ENCODE measurements at regions not wholly inside any gene's neighbourhood (a gene's known extent, or its start where the extent isn't known, plus 50 kb on each side); places are given as distances from the start of the nearest gene placed in this dataset.

DNA sequence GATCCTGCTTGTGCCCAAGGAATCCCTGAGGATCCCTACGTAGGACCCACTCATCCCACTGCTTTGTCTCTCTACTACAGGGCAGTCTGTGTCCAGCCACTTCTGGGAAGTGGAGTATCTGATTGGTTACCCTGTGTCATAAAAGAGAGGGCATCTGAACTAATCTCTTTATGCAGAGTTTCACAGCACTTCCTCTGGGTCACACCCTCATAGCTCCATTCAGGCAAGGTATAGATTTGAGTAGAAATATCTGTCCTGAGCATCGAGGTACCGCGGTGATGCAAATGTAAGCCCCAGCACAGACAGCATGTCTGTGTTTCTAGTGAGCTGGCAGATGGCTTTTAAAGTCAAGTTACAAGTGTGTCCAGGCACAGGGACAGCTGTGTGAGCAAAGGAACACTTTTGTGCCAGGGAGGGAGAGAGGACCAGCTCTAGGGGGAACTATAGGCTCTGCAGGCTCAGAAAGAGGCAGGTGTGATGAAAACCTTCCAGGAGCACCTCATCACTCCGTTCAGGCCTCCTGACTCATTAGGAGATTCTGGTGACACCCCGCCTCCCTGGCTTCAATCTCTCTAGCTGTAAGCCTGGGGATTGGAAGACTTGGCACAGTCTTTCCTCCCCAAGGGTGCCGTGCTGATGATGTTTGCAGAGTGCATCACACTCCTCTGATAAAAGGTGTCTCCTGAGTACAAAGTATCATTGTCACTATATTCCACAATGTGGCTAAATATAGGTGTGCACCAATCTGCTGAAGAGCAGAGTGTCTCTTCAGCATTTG lies 84.3 kb upstream of the UBL3 start:
- FAIRE-seq (no peak), DNase-seq (ENCODE audit: insufficient read length, low spot score) (no peak)
- TF ChIP-seq, protein P1, sequence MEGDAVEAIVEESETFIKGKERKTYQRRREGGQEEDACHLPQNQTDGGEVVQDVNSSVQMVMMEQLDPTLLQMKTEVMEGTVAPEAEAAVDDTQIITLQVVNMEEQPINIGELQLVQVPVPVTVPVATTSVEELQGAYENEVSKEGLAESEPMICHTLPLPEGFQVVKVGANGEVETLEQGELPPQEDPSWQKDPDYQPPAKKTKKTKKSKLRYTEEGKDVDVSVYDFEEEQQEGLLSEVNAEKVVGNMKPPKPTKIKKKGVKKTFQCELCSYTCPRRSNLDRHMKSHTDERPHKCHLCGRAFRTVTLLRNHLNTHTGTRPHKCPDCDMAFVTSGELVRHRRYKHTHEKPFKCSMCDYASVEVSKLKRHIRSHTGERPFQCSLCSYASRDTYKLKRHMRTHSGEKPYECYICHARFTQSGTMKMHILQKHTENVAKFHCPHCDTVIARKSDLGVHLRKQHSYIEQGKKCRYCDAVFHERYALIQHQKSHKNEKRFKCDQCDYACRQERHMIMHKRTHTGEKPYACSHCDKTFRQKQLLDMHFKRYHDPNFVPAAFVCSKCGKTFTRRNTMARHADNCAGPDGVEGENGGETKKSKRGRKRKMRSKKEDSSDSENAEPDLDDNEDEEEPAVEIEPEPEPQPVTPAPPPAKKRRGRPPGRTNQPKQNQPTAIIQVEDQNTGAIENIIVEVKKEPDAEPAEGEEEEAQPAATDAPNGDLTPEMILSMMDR (IDR thresholded peaks at IDR 0.05; ENCODE audit: insufficient read depth, missing control alignments), result no peak

- TF ChIP-seq, protein P1 (IDR thresholded peaks at IDR 0.05; ENCODE audit: insufficient read depth, missing control alignments), result no peak
- FAIRE-seq, result no peak
- DNase-seq (ENCODE audit: insufficient read length, low spot score), result no peak
Observed at GRCh38 chr13:29933401-29933800, 83.0 kb upstream of the UBL3 start.

DNA sequence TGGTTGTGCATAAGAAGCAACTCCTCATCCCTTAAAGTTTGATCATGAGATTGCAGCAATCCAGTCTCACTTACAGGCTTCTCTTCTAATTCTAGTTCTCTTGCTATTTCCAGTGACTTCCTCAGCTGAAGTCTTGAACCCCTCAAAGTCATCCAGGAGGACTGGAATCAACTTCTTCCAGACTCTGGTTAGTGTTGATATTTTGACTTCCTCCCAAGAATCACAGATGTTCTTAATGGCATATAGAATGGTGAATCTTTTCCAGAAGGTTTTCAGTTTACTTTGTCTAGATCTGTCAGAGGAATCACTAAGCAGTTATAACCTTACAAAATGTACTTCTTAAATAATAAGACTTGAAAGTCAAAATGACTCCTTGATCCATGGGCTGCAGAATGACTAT lies 81.3 kb upstream of the UBL3 start:
- DNase-seq (ENCODE audit: insufficient read length, low spot score), result no peak
- TF ChIP-seq, protein P1 (IDR thresholded peaks at IDR 0.05; ENCODE audit: insufficient read depth, missing control alignments), result no peak
- FAIRE-seq, result no peak

- DNase-seq (ENCODE audit: insufficient read length, low spot score), result no peak
- FAIRE-seq, result no peak
- TF ChIP-seq, protein P1 (IDR thresholded peaks at IDR 0.05; ENCODE audit: insufficient read depth, missing control alignments), result no peak
Observed at GRCh38 chr13:29929062-29929847, 78.8 kb upstream of the UBL3 start.

- FAIRE-seq (no peak), DNase-seq (ENCODE audit: insufficient read length, low spot score) (no peak)
- TF ChIP-seq, protein P1 (IDR thresholded peaks at IDR 0.05; ENCODE audit: insufficient read depth, missing control alignments), result no peak
Observed at GRCh38 chr13:29926098-29926476, 75.7 kb upstream of the UBL3 start.

DNA sequence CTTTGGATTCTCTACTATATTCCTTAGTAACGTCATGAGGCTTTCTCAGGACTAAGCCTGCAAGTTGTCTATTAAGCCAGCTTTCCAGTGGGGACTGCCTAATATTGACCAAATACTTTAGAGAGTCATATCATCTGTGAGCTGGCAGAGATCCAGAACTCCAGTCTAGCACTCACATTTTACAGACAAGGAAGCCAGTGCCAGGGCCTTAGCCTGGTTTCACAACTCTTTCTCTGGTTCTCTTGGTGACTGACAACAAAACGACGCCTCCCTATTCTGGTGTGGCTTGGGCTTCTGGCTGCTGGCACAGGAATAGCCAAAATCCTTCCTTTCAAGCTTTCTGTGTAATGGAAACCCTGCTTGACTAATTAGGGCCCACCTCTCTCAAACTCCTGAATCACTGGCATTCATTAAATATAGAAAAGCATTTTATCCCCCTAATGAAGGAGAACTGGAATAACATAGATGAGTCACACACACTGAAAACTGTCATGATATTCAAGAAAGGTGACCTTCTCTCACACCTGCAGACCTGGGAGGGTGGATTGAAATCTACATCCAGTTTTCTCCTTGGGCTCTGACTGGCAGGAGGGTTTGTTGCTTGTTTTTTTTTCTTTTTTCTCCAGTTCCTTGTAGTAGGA lies 75.2 kb upstream of the UBL3 start:
- DNase-seq (ENCODE audit: insufficient read length, low spot score) (no peak), FAIRE-seq (no peak)
- TF ChIP-seq, protein P1 (IDR thresholded peaks at IDR 0.05; ENCODE audit: insufficient read depth, missing control alignments), result no peak

Measured in D721Med (cell line).